ENCODE measurements at regions not wholly inside any gene's neighbourhood (a gene's known extent, or its start where the extent isn't known, plus 50 kb on each side); places are given as distances from the start of the nearest gene placed in this dataset.

DNA sequence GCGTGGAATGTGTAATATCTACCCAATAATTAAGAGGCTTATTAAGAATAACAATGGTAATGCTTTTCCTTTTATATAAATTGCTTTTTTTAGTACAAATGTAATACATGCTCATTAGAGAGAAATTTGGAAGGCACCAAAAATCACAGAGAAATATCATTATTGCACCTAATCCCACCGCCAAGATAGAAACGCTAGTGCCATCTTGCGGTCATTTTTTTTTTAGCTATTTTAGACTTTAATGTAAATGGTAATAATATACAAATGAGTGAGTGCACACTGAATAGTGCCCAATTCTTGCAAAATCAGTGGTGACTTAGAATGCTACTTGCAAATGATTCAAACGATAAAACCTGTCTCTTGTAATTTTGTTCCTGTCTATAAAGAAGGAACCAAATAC, 576.8 kb upstream of the TMEM132C start:
- no peaks in the 10 kb centered on the region for H3K4me1 ChIP-seq (ENCODE audit: control insufficient read depth in 1 of 2, insufficient read depth in 2 of 2, low read length in 2 of 2)
- no peak overlapping the region for H3K4me3 ChIP-seq (ENCODE audit: low read depth in 1 of 2, low read length in 2 of 2)
- H3K27ac ChIP-seq (ENCODE audit: low read depth, low read length), result no peak overlapping the region
- no peaks in the 10 kb centered on the region for H3K36me3 ChIP-seq (ENCODE audit: control insufficient read depth in 1 of 2, insufficient read depth in 2 of 2, low read length in 2 of 2)
- H3K27me3 ChIP-seq (ENCODE audit: control insufficient read depth in 1 of 2, insufficient read depth in 2 of 2, low read length in 2 of 2), result no peaks in the 10 kb centered on the region
- H3K9me3 ChIP-seq (ENCODE audit: control insufficient read depth in 1 of 2, low read length in 2 of 2), result peaks cover 0 to 4% of the 10 kb centered on the region in 2 donors
- no peak overlapping the region for H3K9ac ChIP-seq (ENCODE audit: low read depth in 1 of 2, low read length in 2 of 2)

DNA sequence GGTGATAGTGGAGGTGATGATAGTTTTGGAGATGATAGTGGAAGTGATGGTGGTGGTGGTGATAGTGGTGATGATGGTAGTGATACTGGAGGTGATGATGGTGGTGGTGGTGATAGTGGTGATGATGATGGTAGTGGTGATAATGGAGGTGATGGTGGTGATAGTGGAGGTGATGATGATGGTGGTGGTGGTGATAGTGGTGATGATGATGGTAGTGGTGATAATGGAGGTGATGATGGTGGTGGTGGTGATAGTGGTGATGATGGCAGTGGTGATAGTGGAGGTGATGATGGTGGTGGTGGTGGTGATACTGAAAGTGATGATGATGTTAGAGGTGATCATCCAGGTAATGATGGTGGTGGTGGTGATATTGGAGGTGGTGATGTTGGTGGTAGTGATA, 570.0 kb upstream of the TMEM132C start:
- Histone ChIP-seq H3K36me3 (ENCODE audit: control insufficient read depth in 1 of 2, insufficient read depth in 2 of 2, low read length in 2 of 2) (no peaks in the 10 kb centered on the region), H3K9ac (ENCODE audit: low read depth in 1 of 2, low read length in 2 of 2) (peak overlapping the region in 1 of 2 donors; percentile 5), H3K4me3 (ENCODE audit: low read depth in 1 of 2, low read length in 2 of 2) (no peak overlapping the region), H3K27me3 (ENCODE audit: control insufficient read depth in 1 of 2, insufficient read depth in 2 of 2, low read length in 2 of 2) (no peaks in the 10 kb centered on the region), H3K27ac (ENCODE audit: low read depth, low read length) (no peak overlapping the region), H3K4me1 (ENCODE audit: control insufficient read depth in 1 of 2, insufficient read depth in 2 of 2, low read length in 2 of 2) (no peaks in the 10 kb centered on the region), H3K9me3 (ENCODE audit: control insufficient read depth in 1 of 2, low read length in 2 of 2) (peaks cover 8 to 12% of the 10 kb centered on the region in 2 donors)

DNA sequence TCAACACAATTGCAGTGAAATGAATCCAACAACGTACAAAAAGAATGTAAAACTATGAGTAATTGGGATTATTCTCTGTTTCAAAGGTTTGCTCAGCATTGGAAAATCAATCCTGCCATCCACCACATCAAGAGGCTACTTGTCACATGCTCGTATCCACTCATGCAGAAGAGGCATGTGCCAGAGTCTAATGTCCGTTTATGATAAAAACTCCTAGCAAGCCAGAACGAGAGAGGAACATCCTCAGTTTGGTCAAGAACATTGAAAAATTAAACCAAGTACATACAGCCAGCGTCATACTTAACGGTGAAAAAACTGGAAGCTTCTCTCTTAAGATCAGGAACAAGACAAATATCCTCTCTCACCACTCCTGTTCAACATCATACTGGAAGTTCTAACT, 563.9 kb upstream of the TMEM132C start:
- H3K9me3 ChIP-seq (ENCODE audit: control insufficient read depth in 1 of 2, low read length in 2 of 2), result peaks cover 0 to 2% of the 10 kb centered on the region in 2 donors
- H3K27me3 ChIP-seq (ENCODE audit: control insufficient read depth in 1 of 2, insufficient read depth in 2 of 2, low read length in 2 of 2), result no peaks in the 10 kb centered on the region
- no peak overlapping the region for H3K9ac ChIP-seq (ENCODE audit: low read depth in 1 of 2, low read length in 2 of 2)
- no peak overlapping the region for H3K4me3 ChIP-seq (ENCODE audit: low read depth in 1 of 2, low read length in 2 of 2)
- no peaks in the 10 kb centered on the region for H3K36me3 ChIP-seq (ENCODE audit: control insufficient read depth in 1 of 2, insufficient read depth in 2 of 2, low read length in 2 of 2)
- H3K27ac ChIP-seq (ENCODE audit: low read depth, low read length), result no peak overlapping the region
- H3K4me1 ChIP-seq (ENCODE audit: control insufficient read depth in 1 of 2, insufficient read depth in 2 of 2, low read length in 2 of 2), result no peaks in the 10 kb centered on the region

DNA sequence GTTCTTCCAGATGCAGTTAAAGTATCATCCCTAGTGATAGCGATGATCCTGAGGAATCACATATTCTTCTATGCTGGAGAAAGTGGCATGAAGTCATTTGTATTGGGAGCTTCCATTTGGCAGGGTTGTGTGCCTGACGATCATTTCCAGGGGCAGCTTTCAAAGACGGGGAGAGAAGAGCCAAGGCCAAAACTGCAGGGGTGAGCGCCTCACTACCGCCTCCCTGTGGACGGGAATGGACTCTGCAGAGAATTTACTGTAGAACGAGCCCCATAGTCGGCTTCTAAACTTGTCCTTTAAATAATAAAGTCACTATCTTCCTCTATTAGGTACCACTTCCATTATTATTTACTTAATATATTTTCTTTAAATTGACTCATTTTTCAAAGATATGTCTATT, 555.9 kb upstream of the TMEM132C start:
- H3K9ac ChIP-seq (ENCODE audit: low read depth in 1 of 2, low read length in 2 of 2), result no peak overlapping the region
- H3K4me3 ChIP-seq (ENCODE audit: low read depth in 1 of 2, low read length in 2 of 2), result no peak overlapping the region
- no peak overlapping the region for H3K27ac ChIP-seq (ENCODE audit: low read depth, low read length)
- H3K27me3 ChIP-seq (ENCODE audit: control insufficient read depth in 1 of 2, insufficient read depth in 2 of 2, low read length in 2 of 2), result no peaks in the 10 kb centered on the region
- H3K9me3 ChIP-seq (ENCODE audit: control insufficient read depth in 1 of 2, low read length in 2 of 2), result peaks cover 3 to 6% of the 10 kb centered on the region in 2 donors
- H3K36me3 ChIP-seq (ENCODE audit: control insufficient read depth in 1 of 2, insufficient read depth in 2 of 2, low read length in 2 of 2), result no peaks in the 10 kb centered on the region
- H3K4me1 ChIP-seq (ENCODE audit: control insufficient read depth in 1 of 2, insufficient read depth in 2 of 2, low read length in 2 of 2), result no peaks in the 10 kb centered on the region

DNA sequence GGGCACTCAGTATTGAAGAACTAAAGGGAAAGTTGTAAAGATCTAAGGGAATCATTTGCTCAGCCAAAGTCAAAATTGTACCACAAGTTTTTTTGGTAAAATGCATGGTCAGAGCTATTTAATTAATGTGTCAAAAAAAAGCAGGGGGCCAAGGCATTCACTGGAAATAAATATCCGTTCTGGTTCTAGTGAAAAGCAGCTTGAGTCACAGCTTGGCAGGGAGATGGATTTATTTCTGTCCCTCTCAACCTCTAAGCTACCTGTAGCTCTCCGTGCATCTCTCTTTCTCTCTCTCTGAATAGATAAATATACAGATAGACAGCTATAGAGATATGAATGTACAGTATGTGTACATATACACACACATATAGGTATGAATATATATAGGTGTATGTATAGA, 554.4 kb upstream of the TMEM132C start:
- no peak overlapping the region for H3K9ac ChIP-seq (ENCODE audit: low read depth in 1 of 2, low read length in 2 of 2)
- H3K36me3 ChIP-seq (ENCODE audit: control insufficient read depth in 1 of 2, insufficient read depth in 2 of 2, low read length in 2 of 2), result no peaks in the 10 kb centered on the region
- H3K27ac ChIP-seq (ENCODE audit: low read depth, low read length), result no peak overlapping the region
- no peaks in the 10 kb centered on the region for H3K4me1 ChIP-seq (ENCODE audit: control insufficient read depth in 1 of 2, insufficient read depth in 2 of 2, low read length in 2 of 2)
- H3K9me3 ChIP-seq (ENCODE audit: control insufficient read depth in 1 of 2, low read length in 2 of 2), result peaks cover 3 to 6% of the 10 kb centered on the region in 2 donors
- H3K4me3 ChIP-seq (ENCODE audit: low read depth in 1 of 2, low read length in 2 of 2), result no peak overlapping the region
- no peaks in the 10 kb centered on the region for H3K27me3 ChIP-seq (ENCODE audit: control insufficient read depth in 1 of 2, insufficient read depth in 2 of 2, low read length in 2 of 2)

DNA sequence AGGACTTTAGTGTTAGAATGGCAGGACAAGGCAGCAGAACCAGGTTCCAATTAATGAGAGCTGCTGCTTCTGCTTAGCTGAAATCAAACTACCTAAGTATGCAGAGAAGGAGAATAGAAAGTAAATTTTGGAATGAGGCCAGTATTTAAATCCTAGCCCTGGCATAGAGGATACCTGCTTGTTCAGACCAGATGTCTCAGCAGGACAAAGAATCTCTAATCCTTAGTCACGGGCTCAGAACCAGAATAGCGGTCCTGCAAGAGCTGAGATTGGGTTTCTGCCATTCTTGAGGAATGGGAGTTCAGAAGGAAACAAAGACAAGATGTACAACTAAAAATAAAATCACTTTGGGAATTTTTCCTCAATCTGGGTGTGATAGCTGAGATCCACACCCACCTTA, 550.8 kb upstream of the TMEM132C start:
- H3K4me1 ChIP-seq (ENCODE audit: control insufficient read depth in 1 of 2, insufficient read depth in 2 of 2, low read length in 2 of 2), result no peaks in the 10 kb centered on the region
- no peak overlapping the region for H3K9ac ChIP-seq (ENCODE audit: low read depth in 1 of 2, low read length in 2 of 2)
- H3K4me3 ChIP-seq (ENCODE audit: low read depth in 1 of 2, low read length in 2 of 2), result no peak overlapping the region
- no peaks in the 10 kb centered on the region for H3K36me3 ChIP-seq (ENCODE audit: control insufficient read depth in 1 of 2, insufficient read depth in 2 of 2, low read length in 2 of 2)
- peaks cover 0 to 3% of the 10 kb centered on the region in 2 donors for H3K9me3 ChIP-seq (ENCODE audit: control insufficient read depth in 1 of 2, low read length in 2 of 2)
- H3K27me3 ChIP-seq (ENCODE audit: control insufficient read depth in 1 of 2, insufficient read depth in 2 of 2, low read length in 2 of 2), result no peaks in the 10 kb centered on the region
- no peak overlapping the region for H3K27ac ChIP-seq (ENCODE audit: low read depth, low read length)

DNA sequence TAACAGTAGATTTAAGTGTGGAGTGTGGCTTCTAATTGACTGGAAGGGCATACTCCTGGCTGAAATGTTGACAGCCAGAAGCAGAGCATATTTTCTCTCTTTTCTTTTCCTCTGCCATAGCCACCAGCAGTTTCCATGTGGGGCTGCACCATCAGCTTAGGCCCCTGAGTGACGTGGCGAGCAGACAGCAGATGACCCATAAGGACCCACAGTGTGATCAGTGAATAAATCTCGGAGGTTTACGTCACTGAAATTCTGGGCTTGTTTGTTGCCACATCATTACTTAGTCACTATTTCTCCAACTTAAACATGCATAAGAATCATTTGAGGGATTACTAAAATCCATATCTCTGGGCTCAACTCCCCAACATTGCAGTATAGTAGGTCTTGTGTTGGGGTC, 549.7 kb upstream of the TMEM132C start:
- Histone ChIP-seq H3K9ac (ENCODE audit: low read depth in 1 of 2, low read length in 2 of 2) (no peak overlapping the region), H3K4me1 (ENCODE audit: control insufficient read depth in 1 of 2, insufficient read depth in 2 of 2, low read length in 2 of 2) (no peaks in the 10 kb centered on the region), H3K9me3 (ENCODE audit: control insufficient read depth in 1 of 2, low read length in 2 of 2) (peaks cover 0 to 3% of the 10 kb centered on the region in 2 donors), H3K4me3 (ENCODE audit: low read depth in 1 of 2, low read length in 2 of 2) (no peak overlapping the region), H3K27me3 (ENCODE audit: control insufficient read depth in 1 of 2, insufficient read depth in 2 of 2, low read length in 2 of 2) (no peaks in the 10 kb centered on the region), H3K36me3 (ENCODE audit: control insufficient read depth in 1 of 2, insufficient read depth in 2 of 2, low read length in 2 of 2) (no peaks in the 10 kb centered on the region), H3K27ac (ENCODE audit: low read depth, low read length) (no peak overlapping the region)

DNA sequence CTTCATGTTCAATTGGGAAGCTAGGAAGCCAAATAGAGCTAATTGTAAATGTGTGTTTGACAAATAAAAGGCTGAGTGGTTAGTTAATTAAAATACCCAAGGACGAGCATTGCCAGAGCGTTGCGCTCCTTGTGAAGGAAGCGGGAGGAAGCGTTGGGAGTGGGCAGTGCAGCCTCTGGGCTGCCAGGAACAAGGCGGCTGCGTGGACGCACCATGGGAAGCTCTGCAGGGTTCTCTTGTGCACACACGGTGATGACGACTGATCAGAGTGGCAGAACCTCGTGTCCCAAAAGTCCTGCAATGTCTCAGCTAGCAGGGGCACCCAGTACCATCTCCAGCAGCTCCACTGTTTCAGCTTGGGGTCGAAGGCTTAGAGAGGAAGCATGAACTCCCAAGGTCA, 546.6 kb upstream of the TMEM132C start:
- Histone ChIP-seq H3K36me3 (ENCODE audit: control insufficient read depth in 1 of 2, insufficient read depth in 2 of 2, low read length in 2 of 2) (no peaks in the 10 kb centered on the region), H3K27ac (ENCODE audit: low read depth, low read length) (no peak overlapping the region), H3K4me1 (ENCODE audit: control insufficient read depth in 1 of 2, insufficient read depth in 2 of 2, low read length in 2 of 2) (no peaks in the 10 kb centered on the region), H3K9ac (ENCODE audit: low read depth in 1 of 2, low read length in 2 of 2) (no peak overlapping the region), H3K9me3 (ENCODE audit: control insufficient read depth in 1 of 2, low read length in 2 of 2) (peaks cover 0 to 3% of the 10 kb centered on the region in 2 donors), H3K4me3 (ENCODE audit: low read depth in 1 of 2, low read length in 2 of 2) (no peak overlapping the region), H3K27me3 (ENCODE audit: control insufficient read depth in 1 of 2, insufficient read depth in 2 of 2, low read length in 2 of 2) (no peaks in the 10 kb centered on the region)

DNA sequence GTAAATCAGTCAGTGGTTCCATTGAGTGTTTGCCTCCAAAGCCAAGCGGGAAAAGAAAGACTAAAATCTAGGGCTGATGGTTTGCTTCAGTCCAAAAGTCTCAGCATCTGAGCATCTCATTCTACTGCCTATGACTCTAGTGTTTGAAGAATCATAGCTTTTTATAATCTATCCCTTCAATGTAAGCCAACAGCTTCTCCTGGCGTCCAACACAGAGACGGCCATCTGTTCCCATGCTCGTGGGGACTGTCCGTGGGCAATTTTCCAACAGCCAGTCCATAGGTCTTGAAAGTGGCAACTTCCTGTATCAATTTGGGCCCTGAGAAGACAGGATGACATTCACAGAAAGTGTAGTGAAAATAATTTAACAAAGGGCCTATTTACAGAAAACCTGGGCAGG, 544.4 kb upstream of the TMEM132C start:
- H3K9me3 ChIP-seq (ENCODE audit: control insufficient read depth in 1 of 2, low read length in 2 of 2), result peaks cover 0 to 3% of the 10 kb centered on the region in 2 donors
- H3K27ac ChIP-seq (ENCODE audit: low read depth, low read length), result no peak overlapping the region
- H3K4me1 ChIP-seq (ENCODE audit: control insufficient read depth in 1 of 2, insufficient read depth in 2 of 2, low read length in 2 of 2), result no peaks in the 10 kb centered on the region
- no peak overlapping the region for H3K4me3 ChIP-seq (ENCODE audit: low read depth in 1 of 2, low read length in 2 of 2)
- H3K9ac ChIP-seq (ENCODE audit: low read depth in 1 of 2, low read length in 2 of 2), result no peak overlapping the region
- H3K27me3 ChIP-seq (ENCODE audit: control insufficient read depth in 1 of 2, insufficient read depth in 2 of 2, low read length in 2 of 2), result no peaks in the 10 kb centered on the region
- H3K36me3 ChIP-seq (ENCODE audit: control insufficient read depth in 1 of 2, insufficient read depth in 2 of 2, low read length in 2 of 2), result no peaks in the 10 kb centered on the region

DNA sequence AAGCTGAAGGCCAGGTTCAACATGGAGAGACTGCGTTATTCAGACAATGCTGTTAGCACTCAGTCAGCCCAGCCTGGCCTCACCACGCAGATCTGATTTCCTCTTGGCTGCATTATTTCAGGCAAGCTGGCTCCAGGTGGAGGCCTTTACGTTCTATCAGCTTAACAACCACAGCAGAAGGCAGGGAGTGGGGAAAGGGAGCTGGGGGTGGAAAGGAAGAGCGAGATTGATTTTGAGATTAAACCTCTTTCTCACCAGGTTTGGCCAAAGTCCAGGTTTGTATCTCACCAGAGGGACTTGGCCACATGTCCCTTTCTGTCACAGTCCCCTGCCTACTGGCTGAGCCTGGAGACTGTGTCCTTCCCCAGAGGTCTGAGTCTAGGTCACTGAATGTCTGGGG, 543.7 kb upstream of the TMEM132C start:
- no peaks in the 10 kb centered on the region for H3K4me1 ChIP-seq (ENCODE audit: control insufficient read depth in 1 of 2, insufficient read depth in 2 of 2, low read length in 2 of 2)
- H3K9ac ChIP-seq (ENCODE audit: low read depth in 1 of 2, low read length in 2 of 2), result no peak overlapping the region
- no peaks in the 10 kb centered on the region for H3K27me3 ChIP-seq (ENCODE audit: control insufficient read depth in 1 of 2, insufficient read depth in 2 of 2, low read length in 2 of 2)
- no peak overlapping the region for H3K27ac ChIP-seq (ENCODE audit: low read depth, low read length)
- no peak overlapping the region for H3K4me3 ChIP-seq (ENCODE audit: low read depth in 1 of 2, low read length in 2 of 2)
- H3K9me3 ChIP-seq (ENCODE audit: control insufficient read depth in 1 of 2, low read length in 2 of 2), result peaks cover 0 to 3% of the 10 kb centered on the region in 2 donors
- no peaks in the 10 kb centered on the region for H3K36me3 ChIP-seq (ENCODE audit: control insufficient read depth in 1 of 2, insufficient read depth in 2 of 2, low read length in 2 of 2)

DNA sequence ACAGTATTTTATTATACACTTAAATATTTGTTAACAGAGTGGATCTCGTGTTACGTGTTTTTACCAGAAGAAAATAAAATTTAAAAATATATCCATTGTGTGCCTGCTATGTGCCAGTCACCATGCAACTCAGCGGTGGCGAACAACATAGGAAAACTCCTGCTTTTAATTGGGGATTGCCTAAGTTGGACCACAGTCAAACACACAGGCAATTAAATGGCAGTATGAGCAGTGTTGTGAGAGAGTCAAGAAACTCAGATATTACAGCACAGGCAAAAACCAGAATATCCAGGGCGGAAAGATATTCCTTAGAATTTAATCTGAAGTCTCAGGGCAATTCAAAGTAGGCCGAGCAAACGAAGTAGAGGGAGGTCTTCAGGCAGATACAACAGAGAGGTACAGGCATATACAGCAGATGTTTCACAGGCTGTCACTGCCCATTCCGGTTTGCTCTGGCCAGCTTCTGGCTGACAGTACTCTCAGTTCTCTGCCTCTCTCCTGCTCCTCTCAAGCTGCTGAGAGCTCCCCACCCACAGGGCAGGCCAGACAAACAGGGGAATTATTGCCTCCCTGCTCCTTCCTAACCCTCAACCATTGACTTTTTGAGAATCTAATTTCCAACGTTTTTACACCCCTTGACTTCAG, 540.2 kb upstream of the TMEM132C start:
- Histone ChIP-seq H3K27ac (ENCODE audit: low read depth, low read length) (no peak overlapping the region), H3K4me3 (ENCODE audit: low read depth in 1 of 2, low read length in 2 of 2) (no peak overlapping the region), H3K9me3 (ENCODE audit: control insufficient read depth in 1 of 2, low read length in 2 of 2) (peaks cover 0 to 6% of the 10 kb centered on the region in 2 donors), H3K4me1 (ENCODE audit: control insufficient read depth in 1 of 2, insufficient read depth in 2 of 2, low read length in 2 of 2) (no peaks in the 10 kb centered on the region), H3K9ac (ENCODE audit: low read depth in 1 of 2, low read length in 2 of 2) (no peak overlapping the region), H3K27me3 (ENCODE audit: control insufficient read depth in 1 of 2, insufficient read depth in 2 of 2, low read length in 2 of 2) (no peaks in the 10 kb centered on the region), H3K36me3 (ENCODE audit: control insufficient read depth in 1 of 2, insufficient read depth in 2 of 2, low read length in 2 of 2) (no peaks in the 10 kb centered on the region)
